Ishikawa (cell line): ENCODE measurements at regions not wholly inside any gene's neighbourhood (a gene's known extent, or its start where the extent isn't known, plus 50 kb on each side); places are given as distances from the start of the nearest gene placed in this dataset.

ENCODE experiments used
- CEBPB ChIP-seq: IDR thresholded peaks from 2 replicates; pipeline ENCODE4 v1.6.1; 2012
- CREB1 ChIP-seq: IDR thresholded peaks from 2 replicates; pipeline ENCODE4 v1.6.1; 2012; ENCODE audit warnings: low read depth
- EGR1 ChIP-seq: IDR thresholded peaks from 2 replicates; pipeline ENCODE4 v1.6.1; 2012
- EP300 ChIP-seq: IDR thresholded peaks from 2 replicates; pipeline ENCODE4 v1.6.1; 2012; ENCODE audit warnings: borderline replicate concordance
- FOXM1 ChIP-seq: IDR thresholded peaks from 2 replicates; pipeline ENCODE4 v1.6.1; 2012; ENCODE audit warnings: low read depth, borderline replicate concordance
- NFIC ChIP-seq: IDR thresholded peaks from 2 replicates; pipeline ENCODE4 v1.6.1; 2012
- RAD21 ChIP-seq: IDR thresholded peaks from 2 replicates; pipeline ENCODE4 v1.6.1; 2012; ENCODE audit warnings: low read depth
- TAF1 ChIP-seq: IDR thresholded peaks from 2 replicates; pipeline ENCODE4 v1.6.1; 2012; ENCODE audit warnings: low read depth, mild to moderate bottlenecking
- TCF12 ChIP-seq: IDR thresholded peaks from 2 replicates; pipeline ENCODE4 v1.6.1; 2012; ENCODE audit warnings: low read depth
- TEAD4 ChIP-seq: IDR thresholded peaks from 2 replicates; pipeline ENCODE4 v1.6.1; 2012
- YY1 ChIP-seq: IDR thresholded peaks from 2 replicates; pipeline ENCODE4 v1.6.1; 2012; ENCODE audit warnings: low read depth
- ZBTB7A ChIP-seq: IDR thresholded peaks from 2 replicates; pipeline ENCODE4 v1.6.1; 2012; ENCODE audit warnings: low read depth
- TF ChIP-seq, protein P1 (sequence below): IDR thresholded peaks from 2 replicates; pipeline ENCODE4 v1.6.1; 2012
- TF ChIP-seq, protein P2 (sequence below): IDR thresholded peaks from 2 replicates; pipeline ENCODE4 v1.6.1; 2012; ENCODE audit warnings: low read depth, mild to moderate bottlenecking
- TF ChIP-seq, protein P3 (sequence below): IDR thresholded peaks from 2 replicates; pipeline ENCODE4 v1.6.1; 2012

DNA sequence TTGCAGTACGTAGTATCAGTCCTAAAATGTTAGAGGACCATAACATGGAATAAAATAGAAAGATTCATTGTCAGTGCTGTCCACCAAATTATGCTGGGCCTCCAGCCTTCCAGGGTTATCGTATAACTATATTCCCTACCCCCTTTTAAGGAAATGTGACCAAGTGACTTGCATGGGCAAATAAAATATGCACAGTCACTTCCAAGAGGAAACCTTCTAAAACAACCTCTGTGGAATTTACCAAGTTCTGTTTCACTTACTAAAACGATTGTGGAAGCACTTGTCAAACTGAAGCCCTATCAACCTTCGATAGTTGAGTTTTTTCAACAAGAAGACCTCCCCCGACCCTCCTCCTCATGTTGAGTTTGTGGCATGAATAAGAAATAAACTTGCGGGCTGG lies 345.4 kb upstream of the C16orf82 start:
- no peak for TF ChIP-seq NFIC
- no peak for TF ChIP-seq FOXM1
- TF ChIP-seq ZBTB7A = no peak
- TF ChIP-seq, protein P1, sequence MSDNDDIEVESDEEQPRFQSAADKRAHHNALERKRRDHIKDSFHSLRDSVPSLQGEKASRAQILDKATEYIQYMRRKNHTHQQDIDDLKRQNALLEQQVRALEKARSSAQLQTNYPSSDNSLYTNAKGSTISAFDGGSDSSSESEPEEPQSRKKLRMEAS = no peak
- TF ChIP-seq TCF12 = no peak
- TF ChIP-seq, protein P2, sequence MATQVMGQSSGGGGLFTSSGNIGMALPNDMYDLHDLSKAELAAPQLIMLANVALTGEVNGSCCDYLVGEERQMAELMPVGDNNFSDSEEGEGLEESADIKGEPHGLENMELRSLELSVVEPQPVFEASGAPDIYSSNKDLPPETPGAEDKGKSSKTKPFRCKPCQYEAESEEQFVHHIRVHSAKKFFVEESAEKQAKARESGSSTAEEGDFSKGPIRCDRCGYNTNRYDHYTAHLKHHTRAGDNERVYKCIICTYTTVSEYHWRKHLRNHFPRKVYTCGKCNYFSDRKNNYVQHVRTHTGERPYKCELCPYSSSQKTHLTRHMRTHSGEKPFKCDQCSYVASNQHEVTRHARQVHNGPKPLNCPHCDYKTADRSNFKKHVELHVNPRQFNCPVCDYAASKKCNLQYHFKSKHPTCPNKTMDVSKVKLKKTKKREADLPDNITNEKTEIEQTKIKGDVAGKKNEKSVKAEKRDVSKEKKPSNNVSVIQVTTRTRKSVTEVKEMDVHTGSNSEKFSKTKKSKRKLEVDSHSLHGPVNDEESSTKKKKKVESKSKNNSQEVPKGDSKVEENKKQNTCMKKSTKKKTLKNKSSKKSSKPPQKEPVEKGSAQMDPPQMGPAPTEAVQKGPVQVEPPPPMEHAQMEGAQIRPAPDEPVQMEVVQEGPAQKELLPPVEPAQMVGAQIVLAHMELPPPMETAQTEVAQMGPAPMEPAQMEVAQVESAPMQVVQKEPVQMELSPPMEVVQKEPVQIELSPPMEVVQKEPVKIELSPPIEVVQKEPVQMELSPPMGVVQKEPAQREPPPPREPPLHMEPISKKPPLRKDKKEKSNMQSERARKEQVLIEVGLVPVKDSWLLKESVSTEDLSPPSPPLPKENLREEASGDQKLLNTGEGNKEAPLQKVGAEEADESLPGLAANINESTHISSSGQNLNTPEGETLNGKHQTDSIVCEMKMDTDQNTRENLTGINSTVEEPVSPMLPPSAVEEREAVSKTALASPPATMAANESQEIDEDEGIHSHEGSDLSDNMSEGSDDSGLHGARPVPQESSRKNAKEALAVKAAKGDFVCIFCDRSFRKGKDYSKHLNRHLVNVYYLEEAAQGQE = no peak
- no peak for TF ChIP-seq EGR1
- TF ChIP-seq RAD21 = no peak
- no peak for TF ChIP-seq CREB1
- no peak for TF ChIP-seq YY1

DNA sequence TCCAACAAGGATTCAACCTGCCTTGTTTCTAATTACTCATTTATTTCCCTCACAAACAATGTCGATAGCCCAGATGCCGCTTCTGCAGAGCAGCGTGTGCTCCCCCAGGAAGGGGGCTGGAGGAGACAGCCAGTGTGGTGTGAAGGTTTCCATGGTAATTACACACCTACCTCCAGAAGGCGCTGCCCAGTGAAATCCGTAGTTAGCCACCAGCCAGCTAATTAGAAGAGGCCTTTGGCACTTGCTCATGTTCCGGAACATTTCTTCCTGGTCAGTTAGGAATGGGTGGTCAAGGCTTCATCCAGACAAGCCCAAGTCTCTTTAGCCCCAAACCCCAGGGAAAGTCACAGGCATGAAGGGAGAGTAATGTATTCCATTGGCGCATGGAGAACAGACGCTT lies 342.5 kb upstream of the C16orf82 start:
- TF ChIP-seq, protein P3, sequence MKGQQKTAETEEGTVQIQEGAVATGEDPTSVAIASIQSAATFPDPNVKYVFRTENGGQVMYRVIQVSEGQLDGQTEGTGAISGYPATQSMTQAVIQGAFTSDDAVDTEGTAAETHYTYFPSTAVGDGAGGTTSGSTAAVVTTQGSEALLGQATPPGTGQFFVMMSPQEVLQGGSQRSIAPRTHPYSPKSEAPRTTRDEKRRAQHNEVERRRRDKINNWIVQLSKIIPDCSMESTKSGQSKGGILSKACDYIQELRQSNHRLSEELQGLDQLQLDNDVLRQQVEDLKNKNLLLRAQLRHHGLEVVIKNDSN = no peak
- no peak for TF ChIP-seq ZBTB7A
- TF ChIP-seq FOXM1 = no peak
- TF ChIP-seq, protein P2 = no peak
- TF ChIP-seq RAD21 = no peak
- TF ChIP-seq, protein P1 = no peak
- TF ChIP-seq TEAD4 = no peak
- TF ChIP-seq TAF1 = no peak

DNA sequence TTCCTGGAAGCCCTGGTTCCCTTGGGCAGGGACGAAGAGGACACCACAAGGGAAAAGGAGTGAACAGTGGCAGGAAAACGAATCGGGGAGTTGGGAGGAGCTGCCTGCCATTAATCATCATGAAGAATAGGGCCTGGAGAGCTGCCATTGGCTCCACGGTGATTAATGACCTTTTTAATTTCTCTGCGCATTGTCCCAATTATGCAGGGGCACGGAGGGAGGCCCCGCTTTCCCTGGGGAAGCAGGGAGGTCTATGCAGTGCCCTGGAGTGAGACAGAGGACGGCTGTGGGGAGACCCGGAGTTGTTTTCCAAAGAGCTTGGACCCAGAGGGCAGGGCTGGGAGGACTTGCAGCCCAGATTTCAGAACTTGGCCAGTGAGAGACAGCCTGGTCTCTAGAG lies 338.9 kb upstream of the C16orf82 start:
- TF ChIP-seq EGR1 = no peak
- no peak for TF ChIP-seq CEBPB
- TF ChIP-seq, protein P3 = no peak

DNA sequence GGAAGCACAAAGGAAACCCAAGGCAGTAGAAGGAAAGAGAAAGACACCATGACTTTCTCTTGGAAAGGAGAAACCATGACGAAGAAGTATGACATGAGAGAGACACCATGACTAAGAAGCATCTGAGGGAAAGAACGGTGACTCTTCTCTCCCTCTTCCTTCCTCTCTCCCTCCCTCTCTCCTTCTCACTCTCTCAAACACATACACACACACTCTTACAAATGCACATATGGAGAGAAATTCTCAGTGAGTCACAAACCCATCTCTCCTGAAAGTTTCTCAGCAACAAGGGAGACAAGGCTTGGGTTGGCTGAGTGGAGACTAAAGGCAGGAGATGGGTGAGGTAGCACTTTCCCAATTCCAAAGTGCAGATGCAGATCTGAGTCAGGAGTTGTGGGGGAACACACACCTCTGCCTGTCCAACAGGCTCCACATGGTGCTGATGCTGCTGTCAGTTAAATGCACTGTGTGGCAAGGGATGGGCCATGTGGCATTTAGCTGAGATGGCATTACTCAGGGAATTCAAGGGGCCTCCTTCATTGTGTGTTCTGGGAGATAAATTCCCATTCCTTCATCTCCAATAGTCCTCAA lies 336.7 kb upstream of the C16orf82 start:
- no peak for TF ChIP-seq TEAD4
- no peak for TF ChIP-seq YY1
- no peak for TF ChIP-seq TCF12
- no peak for TF ChIP-seq TAF1
- TF ChIP-seq RAD21 = no peak
- TF ChIP-seq NFIC = no peak
- no peak for TF ChIP-seq EGR1
- no peak for TF ChIP-seq CREB1
- TF ChIP-seq ZBTB7A = no peak
- TF ChIP-seq FOXM1 = no peak
- TF ChIP-seq, protein P1 = no peak
- TF ChIP-seq, protein P2 = no peak
- no peak for TF ChIP-seq EP300
- TF ChIP-seq CEBPB = no peak
- TF ChIP-seq, protein P3 = no peak

DNA sequence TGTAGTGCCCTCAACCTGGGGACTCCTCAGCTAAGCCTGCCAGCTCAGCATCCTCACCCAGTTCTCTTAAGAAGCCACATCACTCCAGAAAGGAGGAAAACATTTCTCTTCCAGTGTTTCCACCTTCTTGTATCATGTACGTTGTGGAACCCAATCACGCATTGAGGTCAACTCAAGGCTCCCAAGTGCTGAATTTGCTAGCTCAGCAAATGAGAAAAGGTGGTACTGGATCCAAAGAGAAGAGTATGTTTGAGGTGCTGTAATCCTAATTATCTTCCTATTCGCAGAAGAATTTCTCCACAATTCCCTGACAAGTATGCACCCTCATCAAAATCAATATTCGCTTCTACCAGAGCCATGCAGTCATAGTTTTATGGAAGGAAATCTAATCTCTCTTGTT lies 335.0 kb upstream of the C16orf82 start:
- TF ChIP-seq NFIC = no peak
- TF ChIP-seq, protein P2 = no peak
- no peak for TF ChIP-seq EP300
- no peak for TF ChIP-seq EGR1
